ENCODE measurements at regions not wholly inside any gene's neighbourhood (a gene's known extent, or its start where the extent isn't known, plus 50 kb on each side); places are given as distances from the start of the nearest gene placed in this dataset.

DNA sequence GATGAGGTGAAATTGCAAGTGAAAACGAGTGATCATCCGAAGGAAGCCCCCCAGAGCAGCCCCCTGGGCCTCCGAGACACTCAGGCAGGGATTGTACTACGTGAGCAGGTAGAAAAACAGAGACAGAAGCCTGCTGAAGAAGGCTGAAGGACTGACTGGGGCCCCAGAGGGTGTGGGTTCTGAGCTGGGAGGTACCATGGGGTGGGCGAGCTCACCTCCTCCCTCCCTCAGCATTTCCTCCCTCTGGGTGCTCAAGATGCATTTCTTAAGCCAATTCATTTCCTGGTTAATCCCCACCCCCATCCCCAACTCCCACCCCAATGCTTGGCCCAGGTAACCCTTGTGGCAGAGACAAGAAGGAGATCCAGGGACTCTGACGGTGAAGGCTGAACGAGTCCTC is 108.7 kb downstream of the BDH1 start:
- no peaks in the 10 kb centered on the region for H3K36me3 ChIP-seq (replicated peaks; ENCODE audit: insufficient read depth, low read depth)
- no peak overlapping the region for H3K4me3 ChIP-seq
- no peaks in the 10 kb centered on the region for H3K4me1 ChIP-seq (ENCODE audit: insufficient read depth)
- H4K20me1 ChIP-seq (ENCODE audit: insufficient read depth, poor library complexity, severe bottlenecking): no peaks in the 10 kb centered on the region
- no peak for DNase-seq (ENCODE audit: low spot score)
- TF ChIP-seq, protein P1, sequence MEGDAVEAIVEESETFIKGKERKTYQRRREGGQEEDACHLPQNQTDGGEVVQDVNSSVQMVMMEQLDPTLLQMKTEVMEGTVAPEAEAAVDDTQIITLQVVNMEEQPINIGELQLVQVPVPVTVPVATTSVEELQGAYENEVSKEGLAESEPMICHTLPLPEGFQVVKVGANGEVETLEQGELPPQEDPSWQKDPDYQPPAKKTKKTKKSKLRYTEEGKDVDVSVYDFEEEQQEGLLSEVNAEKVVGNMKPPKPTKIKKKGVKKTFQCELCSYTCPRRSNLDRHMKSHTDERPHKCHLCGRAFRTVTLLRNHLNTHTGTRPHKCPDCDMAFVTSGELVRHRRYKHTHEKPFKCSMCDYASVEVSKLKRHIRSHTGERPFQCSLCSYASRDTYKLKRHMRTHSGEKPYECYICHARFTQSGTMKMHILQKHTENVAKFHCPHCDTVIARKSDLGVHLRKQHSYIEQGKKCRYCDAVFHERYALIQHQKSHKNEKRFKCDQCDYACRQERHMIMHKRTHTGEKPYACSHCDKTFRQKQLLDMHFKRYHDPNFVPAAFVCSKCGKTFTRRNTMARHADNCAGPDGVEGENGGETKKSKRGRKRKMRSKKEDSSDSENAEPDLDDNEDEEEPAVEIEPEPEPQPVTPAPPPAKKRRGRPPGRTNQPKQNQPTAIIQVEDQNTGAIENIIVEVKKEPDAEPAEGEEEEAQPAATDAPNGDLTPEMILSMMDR (IDR thresholded peaks at IDR 0.05; ENCODE audit: poor library complexity): no peak
- TF ChIP-seq EZH2phosphoT487 (IDR thresholded peaks at IDR 0.05; ENCODE audit: low read depth, severe bottlenecking, unreplicated experiment) (no peak), EZH2 (IDR thresholded peaks at IDR 0.05; ENCODE audit: borderline replicate concordance) (no peak)
- no peaks in the 10 kb centered on the region for H3K79me2 ChIP-seq
- no peak overlapping the region for H3K27ac ChIP-seq
- WGBS (ENCODE audit: low lambda C conversion rate, missing lambda C conversion rate): 90% methylated on average over 7 of the region's 7 CpGs
- H3K9me2 ChIP-seq (replicated peaks; ENCODE audit: insufficient read depth): no peaks in the 10 kb centered on the region
- no peaks in the 10 kb centered on the region for H3K9me3 ChIP-seq (ENCODE audit: low read depth)
- H3K4me2 ChIP-seq: no peak overlapping the region
- no peak overlapping the region for H2AFZ ChIP-seq
- H3K27me3 ChIP-seq: no peaks in the 10 kb centered on the region

DNA sequence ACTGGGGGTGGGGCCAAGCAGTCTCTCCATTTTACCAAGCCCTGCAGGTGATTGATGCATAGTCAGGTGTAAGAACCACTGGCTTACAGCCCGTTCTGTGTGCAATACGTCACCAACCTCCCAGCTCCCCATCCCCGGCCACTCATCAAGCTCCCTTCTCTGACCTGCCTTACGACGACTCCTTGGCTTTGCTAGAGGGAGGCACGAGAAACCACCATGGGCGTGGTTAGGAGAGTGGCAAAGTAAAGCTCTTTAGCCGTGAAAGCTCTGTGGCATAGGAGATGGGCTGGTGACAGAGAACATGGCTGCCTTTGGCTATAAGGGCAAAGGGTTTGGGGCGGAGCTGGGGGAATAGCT is 109.1 kb downstream of the BDH1 start:
- no peak overlapping the region for H3K4me2 ChIP-seq

DNA sequence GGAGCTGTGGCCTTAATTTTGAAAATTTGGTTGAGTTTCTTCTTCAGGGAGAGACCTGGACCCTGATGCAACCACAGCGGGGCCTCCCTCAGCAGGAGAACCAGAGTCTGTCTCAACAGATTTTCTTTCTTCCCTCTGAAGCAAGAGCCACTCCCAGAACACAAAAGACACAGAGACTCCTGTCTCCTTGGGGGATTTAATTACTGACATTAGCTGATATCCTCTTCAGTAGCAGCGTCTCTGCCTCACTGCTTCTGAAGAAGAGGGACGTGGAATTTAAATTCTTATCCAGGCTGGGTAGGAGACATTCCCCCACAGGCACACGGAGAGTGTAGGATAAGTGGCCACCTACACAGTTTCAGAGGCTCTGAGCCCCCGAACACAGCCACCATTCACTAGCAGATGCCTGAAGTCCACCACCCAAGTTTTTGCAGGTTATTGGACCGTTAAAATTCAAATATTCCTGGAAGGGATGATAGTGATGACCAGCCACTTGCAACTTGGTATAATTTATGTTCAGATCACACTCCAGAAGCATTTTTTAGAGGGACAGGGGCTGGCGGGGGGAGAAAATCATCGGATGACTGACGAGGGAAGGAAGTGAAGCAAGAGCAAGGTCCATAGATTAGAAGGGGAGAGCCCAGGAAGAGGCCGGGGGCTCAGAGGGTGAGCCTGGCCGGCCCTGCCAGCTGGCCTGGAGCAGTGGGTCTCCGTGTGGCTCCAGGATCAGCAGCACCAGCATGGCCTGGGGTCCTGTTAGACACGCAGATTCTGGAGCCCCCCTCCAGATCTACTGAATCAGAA is 109.7 kb downstream of the BDH1 start:
- no peak overlapping the region for H3K27ac ChIP-seq
- H3K9me2 ChIP-seq (replicated peaks; ENCODE audit: insufficient read depth): no peaks in the 10 kb centered on the region
- H2AFZ ChIP-seq: no peak overlapping the region

More for the DNA sequence above, 109.1 kb downstream of the BDH1 start:
- TF ChIP-seq EZH2 (IDR thresholded peaks at IDR 0.05; ENCODE audit: borderline replicate concordance): no peak
- TF ChIP-seq EZH2phosphoT487 (IDR thresholded peaks at IDR 0.05; ENCODE audit: low read depth, severe bottlenecking, unreplicated experiment): no peak
- TF ChIP-seq, protein P1 (IDR thresholded peaks at IDR 0.05; ENCODE audit: poor library complexity): no peak
- 98% methylated on average over 9 of the region's 9 CpGs for WGBS (ENCODE audit: low lambda C conversion rate, missing lambda C conversion rate)
- H3K9me3 ChIP-seq (ENCODE audit: low read depth): no peaks in the 10 kb centered on the region
- no peak overlapping the region for H3K27ac ChIP-seq
- no peaks in the 10 kb centered on the region for H3K36me3 ChIP-seq (replicated peaks; ENCODE audit: insufficient read depth, low read depth)
- H3K4me3 ChIP-seq: no peak overlapping the region
- no peaks in the 10 kb centered on the region for H3K9me2 ChIP-seq (replicated peaks; ENCODE audit: insufficient read depth)
- no peaks in the 10 kb centered on the region for H3K27me3 ChIP-seq
- no peaks in the 10 kb centered on the region for H3K4me1 ChIP-seq (ENCODE audit: insufficient read depth)
- DNase-seq (ENCODE audit: low spot score): no peak
- no peak overlapping the region for H2AFZ ChIP-seq
- no peaks in the 10 kb centered on the region for H3K79me2 ChIP-seq
- H4K20me1 ChIP-seq (ENCODE audit: insufficient read depth, poor library complexity, severe bottlenecking): no peaks in the 10 kb centered on the region

More for the DNA sequence above, 109.7 kb downstream of the BDH1 start:
- no peaks in the 10 kb centered on the region for H3K9me3 ChIP-seq (ENCODE audit: low read depth)
- TF ChIP-seq, protein P1 (IDR thresholded peaks at IDR 0.05; ENCODE audit: poor library complexity): no peak
- no peak for TF ChIP-seq EZH2 (IDR thresholded peaks at IDR 0.05; ENCODE audit: borderline replicate concordance)
- no peaks in the 10 kb centered on the region for H3K4me1 ChIP-seq (ENCODE audit: insufficient read depth)
- no peaks in the 10 kb centered on the region for H3K79me2 ChIP-seq
- WGBS (ENCODE audit: low lambda C conversion rate, missing lambda C conversion rate): 74% methylated on average over 13 of the region's 13 CpGs
- no peak for DNase-seq (ENCODE audit: low spot score)
- H3K4me2 ChIP-seq: no peak overlapping the region
- no peaks in the 10 kb centered on the region for H3K27me3 ChIP-seq
- H4K20me1 ChIP-seq (ENCODE audit: insufficient read depth, poor library complexity, severe bottlenecking): no peaks in the 10 kb centered on the region
- H3K4me3 ChIP-seq: no peak overlapping the region
- H3K36me3 ChIP-seq (replicated peaks; ENCODE audit: insufficient read depth, low read depth): no peaks in the 10 kb centered on the region

Measured in hepatocyte (in vitro differentiated cells).